Natural killer cell (primary cell): ENCODE measurements at regions not wholly inside any gene's neighbourhood (a gene's known extent, or its start where the extent isn't known, plus 50 kb on each side); places are given as distances from the start of the nearest gene placed in this dataset.

Experiments
- ATAC-seq, 3 donors: fragments of 150-1000 bp in 2 of 3; fragments of 200-7000 bp in 1 of 3; cut with Tn5 transposase; 1 replicate in 1 of 3; 2 replicates in 2 of 3; pipeline ENCODE4 v1.10.0; 2021; ENCODE audit warnings: mild to moderate bottlenecking in 2 of 3, moderate library complexity in 2 of 3
- DNase-seq, 2 donors: peaks; one replicate each; pipeline versions ENCODE4 v3.0.0 to v3.0.0-alpha.2; 2013 to 2021; ENCODE audit warnings: mixed read lengths in 1 of 2
- H3K27ac ChIP-seq: one replicate; pipeline ENCODE4 v1.5.1; 2013; ENCODE audit warnings: mild to moderate bottlenecking, low read length
- H3K27me3 ChIP-seq: one replicate; pipeline ENCODE4 v1.6.1; 2013; ENCODE audit warnings: low read length; ENCODE audit not compliant: control insufficient read depth, insufficient read depth
- H3K36me3 ChIP-seq: one replicate; pipeline ENCODE4 v1.6.1; 2013; ENCODE audit warnings: low read length; ENCODE audit not compliant: control insufficient read depth, insufficient read depth
- H3K4me1 ChIP-seq: one replicate; pipeline ENCODE4 v1.6.1; 2013; ENCODE audit warnings: low read length; ENCODE audit not compliant: control insufficient read depth, insufficient read depth
- H3K4me3 ChIP-seq: one replicate; pipeline ENCODE4 v1.5.1; 2013; ENCODE audit warnings: low read length
- H3K9me3 ChIP-seq: one replicate; pipeline ENCODE4 v1.6.1; 2013; ENCODE audit warnings: low read length; ENCODE audit not compliant: control insufficient read depth, insufficient read depth
- H3K27ac Mint-ChIP-seq, 2 donors: one replicate each; pipeline ENCODE4 v1.8.0; 2022; ENCODE audit warnings: mild to moderate bottlenecking in 2 of 2, mixed read lengths in 2 of 2, moderate library complexity in 1 of 2
- H3K27me3 Mint-ChIP-seq, 2 donors: one replicate each; pipeline ENCODE4 v1.8.0; 2022; ENCODE audit warnings: low read depth in 2 of 2, mixed read lengths in 2 of 2
- H3K36me3 Mint-ChIP-seq: one replicate; pipeline ENCODE4 v1.8.0; 2022; ENCODE audit warnings: mixed read lengths
- H3K4me1 Mint-ChIP-seq, 2 donors: one replicate each; pipeline ENCODE4 v1.8.0; 2022; ENCODE audit warnings: mixed read lengths in 2 of 2
- H3K4me3 Mint-ChIP-seq: one replicate; pipeline ENCODE4 v1.8.0; 2022; ENCODE audit warnings: mild to moderate bottlenecking, moderate library complexity, mixed read lengths
- H3K9me3 Mint-ChIP-seq, 2 donors: one replicate each; pipeline ENCODE4 v1.8.0; 2022; ENCODE audit warnings: mixed read lengths in 2 of 2
- WGBS: methylation state at CpG from one replicate; pipeline ENCODE4 v1.1.7; 2013; ENCODE audit warnings: missing lambda C conversion rate; ENCODE audit not compliant: insufficient coverage; 5-methylcytosine and 5-hydroxymethylcytosine counted together
- intact Hi-C: fragments of 100-400 bp; cut with micrococcal nuclease; formaldehyde crosslinking; loops from one replicate; pipeline ENCODE4 v1.14.2; 2022
- TF ChIP-seq, protein P1 (sequence below): fragments of 200-600 bp; IDR thresholded peaks from one replicate; pipeline ENCODE4 v1.8.0; 2022; ENCODE audit warnings: antibody characterized with exemption

DNA sequence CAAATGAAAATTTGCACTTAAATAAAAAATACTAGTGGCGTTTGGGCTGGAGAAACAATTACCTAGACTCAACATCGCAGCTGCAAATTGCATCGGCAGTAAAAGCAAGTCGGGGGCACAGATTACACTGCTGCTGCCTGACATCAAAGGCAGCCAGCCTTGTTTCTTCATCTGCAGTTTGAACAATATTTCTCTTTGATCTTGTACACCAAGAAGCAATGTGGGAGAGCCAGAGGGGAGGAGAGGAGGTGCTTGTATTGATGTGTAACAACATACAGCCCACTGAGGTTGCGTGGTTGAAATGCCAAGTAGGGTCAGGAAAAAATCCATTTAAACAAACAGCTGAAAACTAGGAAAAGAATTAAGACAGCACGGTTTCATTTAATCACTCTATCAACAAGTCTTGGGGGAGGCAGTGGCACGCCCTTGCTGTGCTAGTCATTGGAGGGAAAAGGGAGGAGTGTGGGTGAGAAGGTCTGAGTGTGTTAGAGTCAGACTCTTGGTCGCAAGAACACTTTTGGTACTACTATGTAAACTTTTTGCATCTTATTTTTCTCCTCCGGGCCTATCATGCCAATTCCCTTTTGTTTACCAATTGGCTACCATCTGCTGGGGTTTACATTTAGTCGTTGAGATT, 456.5 kb downstream of the OMA1 start:
- Mint-ChIP-seq H3K9me3 (no peaks in the 10 kb centered on the region), H3K27me3 (peaks cover 11 to 21% of the 10 kb centered on the region in 2 donors), H3K27ac (no peak overlapping the region), H3K4me3 (no peak overlapping the region), H3K36me3 (no peaks in the 10 kb centered on the region), H3K4me1 (no peaks in the 10 kb centered on the region)
- Histone ChIP-seq H3K4me1 (no peaks in the 10 kb centered on the region), H3K27me3 (no peaks in the 10 kb centered on the region), H3K4me3 (no peak overlapping the region), H3K27ac (no peak overlapping the region), H3K9me3 (no peaks in the 10 kb centered on the region), H3K36me3 (no peaks in the 10 kb centered on the region)
- peak in 1 of 2 donors; percentile 3 for DNase-seq
- TF ChIP-seq, protein P1, sequence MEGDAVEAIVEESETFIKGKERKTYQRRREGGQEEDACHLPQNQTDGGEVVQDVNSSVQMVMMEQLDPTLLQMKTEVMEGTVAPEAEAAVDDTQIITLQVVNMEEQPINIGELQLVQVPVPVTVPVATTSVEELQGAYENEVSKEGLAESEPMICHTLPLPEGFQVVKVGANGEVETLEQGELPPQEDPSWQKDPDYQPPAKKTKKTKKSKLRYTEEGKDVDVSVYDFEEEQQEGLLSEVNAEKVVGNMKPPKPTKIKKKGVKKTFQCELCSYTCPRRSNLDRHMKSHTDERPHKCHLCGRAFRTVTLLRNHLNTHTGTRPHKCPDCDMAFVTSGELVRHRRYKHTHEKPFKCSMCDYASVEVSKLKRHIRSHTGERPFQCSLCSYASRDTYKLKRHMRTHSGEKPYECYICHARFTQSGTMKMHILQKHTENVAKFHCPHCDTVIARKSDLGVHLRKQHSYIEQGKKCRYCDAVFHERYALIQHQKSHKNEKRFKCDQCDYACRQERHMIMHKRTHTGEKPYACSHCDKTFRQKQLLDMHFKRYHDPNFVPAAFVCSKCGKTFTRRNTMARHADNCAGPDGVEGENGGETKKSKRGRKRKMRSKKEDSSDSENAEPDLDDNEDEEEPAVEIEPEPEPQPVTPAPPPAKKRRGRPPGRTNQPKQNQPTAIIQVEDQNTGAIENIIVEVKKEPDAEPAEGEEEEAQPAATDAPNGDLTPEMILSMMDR = no peak
- intact Hi-C loops = no loop called here
- no peak for ATAC-seq
- 79% methylated on average over 10 of the region's 10 CpGs for WGBS

DNA sequence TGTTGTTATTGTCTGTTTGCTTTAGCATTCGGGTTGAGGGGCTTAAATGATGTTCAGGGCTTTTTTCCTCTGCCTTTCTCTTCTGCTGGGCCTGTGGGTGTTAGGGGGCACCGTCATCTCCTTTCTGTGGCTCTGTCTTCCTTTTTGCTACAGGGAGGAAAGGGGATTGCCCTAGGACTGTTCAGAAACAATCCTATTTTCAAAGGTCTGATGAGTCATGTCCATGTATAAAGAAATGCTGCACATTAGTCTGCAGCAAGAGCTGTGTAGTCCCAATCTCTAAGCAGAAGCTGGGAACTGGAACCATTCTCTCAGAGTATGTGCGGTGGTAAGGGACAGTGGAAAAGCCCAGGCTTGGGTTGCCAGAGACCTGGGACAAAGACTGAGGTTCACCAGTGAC, 462.3 kb downstream of the OMA1 start:
- Histone ChIP-seq H3K27me3 (no peaks in the 10 kb centered on the region), H3K4me1 (no peaks in the 10 kb centered on the region), H3K36me3 (no peaks in the 10 kb centered on the region), H3K9me3 (no peaks in the 10 kb centered on the region), H3K27ac (no peak overlapping the region), H3K4me3 (no peak overlapping the region)
- intact Hi-C loops = no loop called here
- no peaks in the 10 kb centered on the region for H3K9me3 Mint-ChIP-seq
- DNase-seq = no peak
- H3K27me3 Mint-ChIP-seq = peaks cover 11 to 26% of the 10 kb centered on the region in 2 donors
- 62% methylated on average over 3 of the region's 3 CpGs for WGBS
- no peaks in the 10 kb centered on the region for H3K4me1 Mint-ChIP-seq
- H3K4me3 Mint-ChIP-seq = no peak overlapping the region
- no peak overlapping the region for H3K27ac Mint-ChIP-seq
- ATAC-seq = no peak
- TF ChIP-seq, protein P1 = no peak
- H3K36me3 Mint-ChIP-seq = no peaks in the 10 kb centered on the region

DNA sequence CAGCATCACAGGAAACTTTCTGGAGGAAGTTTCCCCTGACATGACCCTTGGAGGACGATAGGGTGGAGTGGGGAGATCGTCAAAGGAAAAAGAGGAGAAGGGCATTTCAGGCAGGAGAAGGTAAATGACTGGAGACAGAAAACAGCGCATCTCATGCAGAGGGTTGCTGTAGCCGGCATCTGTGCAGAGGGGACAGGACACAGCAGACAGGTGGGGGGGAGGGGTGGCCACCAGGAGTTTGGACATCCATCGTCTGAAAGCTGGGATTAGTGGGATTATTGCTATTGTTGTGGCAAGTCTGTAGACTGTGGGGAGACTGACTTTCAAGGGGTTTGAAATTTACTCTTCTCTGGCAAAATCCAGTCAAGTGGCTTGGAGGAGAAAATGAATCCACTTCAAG, 463.9 kb downstream of the OMA1 start:
- Histone ChIP-seq H3K4me3 (no peak overlapping the region), H3K4me1 (no peaks in the 10 kb centered on the region), H3K36me3 (no peaks in the 10 kb centered on the region), H3K27ac (no peak overlapping the region), H3K27me3 (no peaks in the 10 kb centered on the region), H3K9me3 (no peaks in the 10 kb centered on the region)
- H3K9me3 Mint-ChIP-seq = peaks cover 0 to 2% of the 10 kb centered on the region in 2 donors
- DNase-seq (no peak), ATAC-seq (no peak)
- no peak overlapping the region for H3K27ac Mint-ChIP-seq
- 95% methylated on average over 5 of the region's 5 CpGs for whole genome bisulfite sequencing
- H3K27me3 Mint-ChIP-seq = peaks cover 10 to 17% of the 10 kb centered on the region in 2 donors
- H3K4me3 Mint-ChIP-seq = no peak overlapping the region
- intact Hi-C loops = no loop called here
- no peaks in the 10 kb centered on the region for H3K4me1 Mint-ChIP-seq
- no peaks in the 10 kb centered on the region for H3K36me3 Mint-ChIP-seq
- TF ChIP-seq, protein P1 = no peak

DNA sequence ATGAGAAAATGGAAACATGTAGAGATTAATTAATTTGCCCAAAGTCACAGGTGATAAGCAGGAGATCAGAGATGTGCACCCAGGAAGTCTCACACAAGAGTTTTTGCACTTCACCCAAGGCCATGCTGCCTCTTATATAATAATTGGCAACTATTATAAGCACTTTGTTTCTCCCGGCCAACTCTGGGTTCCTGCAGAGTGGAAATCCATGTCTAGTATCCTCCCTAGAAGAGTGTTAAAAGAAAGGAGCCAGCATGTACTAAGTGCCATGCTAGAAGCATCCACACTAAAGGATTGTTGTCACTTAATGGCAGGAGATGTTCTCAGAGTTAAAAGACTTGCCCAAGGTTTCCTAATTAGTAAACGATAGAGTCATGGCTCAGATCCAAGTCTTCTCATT, 470.3 kb downstream of the OMA1 start:
- Histone ChIP-seq H3K36me3 (no peaks in the 10 kb centered on the region), H3K4me1 (no peaks in the 10 kb centered on the region), H3K27me3 (no peaks in the 10 kb centered on the region), H3K4me3 (no peak overlapping the region), H3K27ac (no peak overlapping the region), H3K9me3 (no peaks in the 10 kb centered on the region)
- TF ChIP-seq, protein P1 = no peak
- Mint-ChIP-seq H3K27ac (no peak overlapping the region), H3K27me3 (peaks cover 0 to 3% of the 10 kb centered on the region in 2 donors), H3K36me3 (no peaks in the 10 kb centered on the region), H3K4me1 (no peaks in the 10 kb centered on the region), H3K9me3 (peaks cover 0 to 2% of the 10 kb centered on the region in 2 donors), H3K4me3 (no peak overlapping the region)
- WGBS = 65% methylated on average over 2 of the region's 2 CpGs
- DNase-seq (no peak), ATAC-seq (no peak)
- intact Hi-C loops = no loop called here
